ENCODE measurements at regions not wholly inside any gene's neighbourhood (a gene's known extent, or its start where the extent isn't known, plus 50 kb on each side); places are given as distances from the start of the nearest gene placed in this dataset.

GRCh38 chr20:48278961-48279481 is 493.7 kb upstream of the SULF2 start:
- TF ChIP-seq CTCF (IDR thresholded peaks at IDR 0.05) (no peak), POLR2A (IDR thresholded peaks at IDR 0.05) (no peak)

Data from right lobe of liver (tissue), 4 donors.